ENCODE measurements at regions not wholly inside any gene's neighbourhood (a gene's known extent, or its start where the extent isn't known, plus 50 kb on each side); places are given as distances from the start of the nearest gene placed in this dataset.

DNA sequence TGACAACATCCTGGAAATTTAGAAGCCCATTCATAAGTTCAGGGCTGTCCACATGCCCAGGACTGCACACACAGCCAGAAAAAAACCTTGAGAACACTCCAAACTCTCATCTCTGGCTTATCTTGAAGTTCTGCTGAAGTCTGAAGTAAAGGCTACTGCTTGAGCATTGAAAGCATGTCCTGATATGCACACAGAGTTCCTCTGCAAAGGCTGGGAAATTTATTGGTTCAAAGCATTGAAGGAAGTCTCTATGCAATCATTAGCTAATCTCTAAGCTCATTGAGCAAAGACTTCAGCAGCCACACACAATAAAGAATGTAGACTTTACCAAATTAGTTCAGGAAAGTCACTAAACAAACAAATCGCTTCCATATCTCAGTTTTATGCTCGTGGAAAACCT lies 162.0 kb upstream of the STT3B start:
- Histone ChIP-seq H3K27ac (ENCODE audit: low read depth, low read length) (no peak overlapping the region), H2BK12ac (ENCODE audit: low read length) (no peak overlapping the region), H4K8ac (ENCODE audit: low read depth, low read length) (no peak overlapping the region), H3K23ac (ENCODE audit: low read length) (no peak overlapping the region), H3K79me1 (ENCODE audit: low read length) (peaks cover 6% of the 10 kb centered on the region), H3K36me3 (ENCODE audit: control insufficient read depth in 1 of 2, insufficient read depth in 2 of 2, low read length in 2 of 2) (no peaks in the 10 kb centered on the region), H2BK120ac (ENCODE audit: insufficient read depth, low read length, poor library complexity) (no peak overlapping the region), H3K4me3 (ENCODE audit: low read depth, low read length) (no peak overlapping the region), H3K27me3 (ENCODE audit: insufficient read depth, low read length) (no peaks in the 10 kb centered on the region), H3K4ac (ENCODE audit: low read depth, low read length) (no peak overlapping the region), H3K79me2 (ENCODE audit: control insufficient read depth, insufficient read depth, low read length, poor library complexity) (no peaks in the 10 kb centered on the region), H3K14ac (ENCODE audit: low read length) (no peak overlapping the region), H4K91ac (ENCODE audit: low read depth, low read length) (no peak overlapping the region), H3K4me2 (ENCODE audit: low read length) (no peak overlapping the region), H3K9ac (ENCODE audit: low read length) (no peak overlapping the region), H2AFZ (ENCODE audit: insufficient read depth, low read length, poor library complexity) (no peak overlapping the region), H3K9me3 (ENCODE audit: insufficient read depth, low read depth, low read length) (no peaks in the 10 kb centered on the region), H2AK5ac (ENCODE audit: low read length) (no peak overlapping the region), H3K4me1 (ENCODE audit: control insufficient read depth in 1 of 2, insufficient read depth in 2 of 2, low read length in 2 of 2) (peaks cover 0 to 7% of the 10 kb centered on the region in 2 experiments), H4K12ac (ENCODE audit: low read depth, low read length) (no peak overlapping the region), H2BK5ac (ENCODE audit: low read depth, low read length, poor library complexity) (no peak overlapping the region), H3K18ac (ENCODE audit: low read length) (no peak overlapping the region)
- no CpG with 5 or more reads among the region's 2 CpGs for WGBS (ENCODE audit: extremely low coverage, insufficient coverage, insufficient read length)
- DNase-seq, result no peak

GRCh38 chr3:31371484-31372177 lies 161.1 kb upstream of the STT3B start:
- no CpG with 5 or more reads among the region's 4 CpGs for WGBS (ENCODE audit: extremely low coverage, insufficient coverage, insufficient read length)
- H3K27me3 ChIP-seq (ENCODE audit: insufficient read depth, low read length), result no peaks in the 10 kb centered on the region
- H3K23ac ChIP-seq (ENCODE audit: low read length), result no peak overlapping the region
- H2BK120ac ChIP-seq (ENCODE audit: insufficient read depth, low read length, poor library complexity), result no peak overlapping the region
- H4K91ac ChIP-seq (ENCODE audit: low read depth, low read length), result no peak overlapping the region
- H3K4me3 ChIP-seq (ENCODE audit: low read depth, low read length), result no peak overlapping the region
- no peak overlapping the region for H2AK5ac ChIP-seq (ENCODE audit: low read length)
- H4K8ac ChIP-seq (ENCODE audit: low read depth, low read length), result no peak overlapping the region
- peaks cover 6% of the 10 kb centered on the region for H3K79me1 ChIP-seq (ENCODE audit: low read length)
- H3K27ac ChIP-seq (ENCODE audit: low read depth, low read length), result no peak overlapping the region
- no peak overlapping the region for H3K4ac ChIP-seq (ENCODE audit: low read depth, low read length)
- H3K4me1 ChIP-seq (ENCODE audit: control insufficient read depth in 1 of 2, insufficient read depth in 2 of 2, low read length in 2 of 2), result peaks cover 0 to 7% of the 10 kb centered on the region in 2 experiments
- no peak overlapping the region for H3K4me2 ChIP-seq (ENCODE audit: low read length)
- H3K14ac ChIP-seq (ENCODE audit: low read length), result no peak overlapping the region
- H2BK5ac ChIP-seq (ENCODE audit: low read depth, low read length, poor library complexity), result no peak overlapping the region
- H2BK12ac ChIP-seq (ENCODE audit: low read length), result no peak overlapping the region
- H2AFZ ChIP-seq (ENCODE audit: insufficient read depth, low read length, poor library complexity), result no peak overlapping the region
- H3K9ac ChIP-seq (ENCODE audit: low read length), result no peak overlapping the region
- H3K36me3 ChIP-seq (ENCODE audit: control insufficient read depth in 1 of 2, insufficient read depth in 2 of 2, low read length in 2 of 2), result no peaks in the 10 kb centered on the region
- H3K9me3 ChIP-seq (ENCODE audit: insufficient read depth, low read depth, low read length), result no peaks in the 10 kb centered on the region
- DNase-seq, result no peak
- H3K18ac ChIP-seq (ENCODE audit: low read length), result no peak overlapping the region
- no peaks in the 10 kb centered on the region for H3K79me2 ChIP-seq (ENCODE audit: control insufficient read depth, insufficient read depth, low read length, poor library complexity)
- no peak overlapping the region for H4K12ac ChIP-seq (ENCODE audit: low read depth, low read length)

- H4K12ac ChIP-seq (ENCODE audit: low read depth, low read length), result no peak overlapping the region
- H2AK5ac ChIP-seq (ENCODE audit: low read length), result no peak overlapping the region
- H4K8ac ChIP-seq (ENCODE audit: low read depth, low read length), result no peak overlapping the region
- H2AFZ ChIP-seq (ENCODE audit: insufficient read depth, low read length, poor library complexity), result no peak overlapping the region
- no peak overlapping the region for H2BK5ac ChIP-seq (ENCODE audit: low read depth, low read length, poor library complexity)
- no peak overlapping the region for H3K4ac ChIP-seq (ENCODE audit: low read depth, low read length)
- no peaks in the 10 kb centered on the region for H3K27me3 ChIP-seq (ENCODE audit: insufficient read depth, low read length)
- no CpG with 5 or more reads among the region's 3 CpGs for WGBS (ENCODE audit: extremely low coverage, insufficient coverage, insufficient read length)
- no peak for DNase-seq
- no peaks in the 10 kb centered on the region for H3K36me3 ChIP-seq (ENCODE audit: control insufficient read depth in 1 of 2, insufficient read depth in 2 of 2, low read length in 2 of 2)
- no peak overlapping the region for H2BK12ac ChIP-seq (ENCODE audit: low read length)
- no peak overlapping the region for H2BK120ac ChIP-seq (ENCODE audit: insufficient read depth, low read length, poor library complexity)
- peaks cover 0 to 7% of the 10 kb centered on the region in 2 experiments for H3K4me1 ChIP-seq (ENCODE audit: control insufficient read depth in 1 of 2, insufficient read depth in 2 of 2, low read length in 2 of 2)
- H4K91ac ChIP-seq (ENCODE audit: low read depth, low read length), result no peak overlapping the region
- H3K4me3 ChIP-seq (ENCODE audit: low read depth, low read length), result no peak overlapping the region
- H3K18ac ChIP-seq (ENCODE audit: low read length), result no peak overlapping the region
- H3K27ac ChIP-seq (ENCODE audit: low read depth, low read length), result no peak overlapping the region
- H3K4me2 ChIP-seq (ENCODE audit: low read length), result no peak overlapping the region
- H3K14ac ChIP-seq (ENCODE audit: low read length), result no peak overlapping the region
- H3K79me1 ChIP-seq (ENCODE audit: low read length), result peaks cover 6% of the 10 kb centered on the region
- no peaks in the 10 kb centered on the region for H3K79me2 ChIP-seq (ENCODE audit: control insufficient read depth, insufficient read depth, low read length, poor library complexity)
- H3K23ac ChIP-seq (ENCODE audit: low read length), result no peak overlapping the region
- H3K9ac ChIP-seq (ENCODE audit: low read length), result no peak overlapping the region
- no peaks in the 10 kb centered on the region for H3K9me3 ChIP-seq (ENCODE audit: insufficient read depth, low read depth, low read length)
Observed at GRCh38 chr3:31373681-31374080, 159.0 kb upstream of the STT3B start.

DNA sequence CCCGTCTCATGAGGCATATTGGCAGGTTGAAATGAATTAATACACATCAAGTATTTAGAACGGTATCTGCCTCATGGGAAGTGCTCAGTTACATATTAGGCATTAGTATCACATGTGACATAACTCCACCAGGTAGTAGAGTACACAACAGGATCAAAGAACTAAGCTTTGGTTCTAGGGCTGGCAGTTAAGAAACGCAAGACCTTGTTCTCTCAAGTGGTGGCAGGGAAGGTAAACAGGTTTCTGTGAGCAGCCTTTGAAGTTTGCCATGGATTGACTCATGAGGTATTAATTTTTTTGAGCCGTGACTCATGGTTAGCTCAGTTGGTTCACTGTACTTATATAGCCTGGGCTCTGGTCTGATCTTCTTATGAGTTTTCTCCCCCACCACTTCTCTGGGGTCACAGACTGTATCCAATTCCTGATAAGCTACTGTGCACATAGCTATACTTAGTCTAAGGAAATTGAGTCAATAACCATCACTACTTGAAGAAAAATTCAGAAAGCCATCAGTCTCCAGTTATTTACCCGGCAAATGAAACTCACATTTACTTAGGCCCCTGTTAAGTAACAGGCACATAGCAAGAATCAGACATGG lies 155.6 kb upstream of the STT3B start:
- H3K4ac ChIP-seq (ENCODE audit: low read depth, low read length), result no peak overlapping the region
- no peak overlapping the region for H3K27ac ChIP-seq (ENCODE audit: low read depth, low read length)
- no peak overlapping the region for H4K8ac ChIP-seq (ENCODE audit: low read depth, low read length)
- H2BK12ac ChIP-seq (ENCODE audit: low read length), result no peak overlapping the region
- no peaks in the 10 kb centered on the region for H3K27me3 ChIP-seq (ENCODE audit: insufficient read depth, low read length)
- no peaks in the 10 kb centered on the region for H3K9me3 ChIP-seq (ENCODE audit: insufficient read depth, low read depth, low read length)
- no peak overlapping the region for H4K91ac ChIP-seq (ENCODE audit: low read depth, low read length)
- peak; percentile 72 to 88 for DNase-seq
- no peaks in the 10 kb centered on the region for H3K79me1 ChIP-seq (ENCODE audit: low read length)
- H3K36me3 ChIP-seq (ENCODE audit: control insufficient read depth in 1 of 2, insufficient read depth in 2 of 2, low read length in 2 of 2), result no peaks in the 10 kb centered on the region
- no peak overlapping the region for H3K14ac ChIP-seq (ENCODE audit: low read length)
- H3K4me1 ChIP-seq (ENCODE audit: control insufficient read depth in 1 of 2, insufficient read depth in 2 of 2, low read length in 2 of 2), result no peaks in the 10 kb centered on the region
- no peak overlapping the region for H3K18ac ChIP-seq (ENCODE audit: low read length)
- WGBS (ENCODE audit: extremely low coverage, insufficient coverage, insufficient read length), result no CpG with 5 or more reads among the region's 5 CpGs
- H2BK5ac ChIP-seq (ENCODE audit: low read depth, low read length, poor library complexity), result no peak overlapping the region
- no peak overlapping the region for H2AFZ ChIP-seq (ENCODE audit: insufficient read depth, low read length, poor library complexity)
- H3K9ac ChIP-seq (ENCODE audit: low read length), result no peak overlapping the region
- H3K79me2 ChIP-seq (ENCODE audit: control insufficient read depth, insufficient read depth, low read length, poor library complexity), result no peaks in the 10 kb centered on the region
- no peak overlapping the region for H4K12ac ChIP-seq (ENCODE audit: low read depth, low read length)
- H3K4me2 ChIP-seq (ENCODE audit: low read length), result no peak overlapping the region
- no peak overlapping the region for H2BK120ac ChIP-seq (ENCODE audit: insufficient read depth, low read length, poor library complexity)
- no peak overlapping the region for H3K23ac ChIP-seq (ENCODE audit: low read length)
- H3K4me3 ChIP-seq (ENCODE audit: low read depth, low read length), result no peak overlapping the region
- no peak overlapping the region for H2AK5ac ChIP-seq (ENCODE audit: low read length)

All from trophoblast cell (in vitro differentiated cells and primary cell).